NB4 (cell line): ENCODE measurements at regions not wholly inside any gene's neighbourhood (a gene's known extent, or its start where the extent isn't known, plus 50 kb on each side); places are given as distances from the start of the nearest gene placed in this dataset.

Experiments
- POLR2A ChIP-seq: IDR thresholded peaks from 2 replicates; pipeline ENCODE4 v1.6.1; 2011; ENCODE audit warnings: mild to moderate bottlenecking; ENCODE audit not compliant: insufficient read length; ENCODE audit errors: extremely low read depth
- TF ChIP-seq, protein P1 (sequence below): IDR thresholded peaks from one replicate; pipeline ENCODE4 v1.5.1; 2012; ENCODE audit warnings: low read depth, low read length
- TF ChIP-seq, protein P2 (sequence below): IDR thresholded peaks from 2 replicates; pipeline ENCODE4 v1.6.1; 2011; ENCODE audit warnings: low read depth, low read length

DNA sequence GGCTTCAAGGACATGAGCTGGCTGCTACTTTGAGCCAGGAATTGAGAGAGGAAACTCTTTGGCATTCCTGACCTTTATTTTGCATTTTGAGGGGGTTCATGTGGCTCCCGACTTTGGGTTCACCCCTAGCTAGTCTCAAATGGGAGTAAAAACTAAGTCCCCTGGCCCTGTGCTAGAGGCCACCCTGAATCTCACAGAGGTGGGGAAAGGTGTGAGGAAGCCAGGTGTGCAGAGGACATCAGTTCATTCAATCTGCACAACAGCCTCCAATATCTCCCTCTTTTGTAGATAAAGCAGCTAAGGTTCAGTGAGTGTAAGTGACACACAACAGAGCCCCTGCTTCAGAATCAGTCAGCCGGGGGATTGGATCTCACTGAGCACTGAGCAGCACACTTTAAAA lies 325.7 kb downstream of the DCDC2C start:
- no peak for TF ChIP-seq POLR2A
- TF ChIP-seq, protein P1, sequence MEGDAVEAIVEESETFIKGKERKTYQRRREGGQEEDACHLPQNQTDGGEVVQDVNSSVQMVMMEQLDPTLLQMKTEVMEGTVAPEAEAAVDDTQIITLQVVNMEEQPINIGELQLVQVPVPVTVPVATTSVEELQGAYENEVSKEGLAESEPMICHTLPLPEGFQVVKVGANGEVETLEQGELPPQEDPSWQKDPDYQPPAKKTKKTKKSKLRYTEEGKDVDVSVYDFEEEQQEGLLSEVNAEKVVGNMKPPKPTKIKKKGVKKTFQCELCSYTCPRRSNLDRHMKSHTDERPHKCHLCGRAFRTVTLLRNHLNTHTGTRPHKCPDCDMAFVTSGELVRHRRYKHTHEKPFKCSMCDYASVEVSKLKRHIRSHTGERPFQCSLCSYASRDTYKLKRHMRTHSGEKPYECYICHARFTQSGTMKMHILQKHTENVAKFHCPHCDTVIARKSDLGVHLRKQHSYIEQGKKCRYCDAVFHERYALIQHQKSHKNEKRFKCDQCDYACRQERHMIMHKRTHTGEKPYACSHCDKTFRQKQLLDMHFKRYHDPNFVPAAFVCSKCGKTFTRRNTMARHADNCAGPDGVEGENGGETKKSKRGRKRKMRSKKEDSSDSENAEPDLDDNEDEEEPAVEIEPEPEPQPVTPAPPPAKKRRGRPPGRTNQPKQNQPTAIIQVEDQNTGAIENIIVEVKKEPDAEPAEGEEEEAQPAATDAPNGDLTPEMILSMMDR, result no peak
- TF ChIP-seq, protein P2, sequence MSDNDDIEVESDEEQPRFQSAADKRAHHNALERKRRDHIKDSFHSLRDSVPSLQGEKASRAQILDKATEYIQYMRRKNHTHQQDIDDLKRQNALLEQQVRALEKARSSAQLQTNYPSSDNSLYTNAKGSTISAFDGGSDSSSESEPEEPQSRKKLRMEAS, result no peak
